Myocyte (in vitro differentiated cells): ENCODE measurements at regions not wholly inside any gene's neighbourhood (a gene's known extent, or its start where the extent isn't known, plus 50 kb on each side); places are given as distances from the start of the nearest gene placed in this dataset.
A peak's percentile ranks its signal among the peaks of the same experiment; 100 is the strongest.
"Not testable (repeated sequence)": the region's sequence is repeated elsewhere in the genome, so short reads cannot be mapped to it uniquely, and the experiment has no call there.

Experiments used
- DNase-seq: peaks from one replicate; pipeline ENCODE4 v3.0.0-alpha.2; 2012; ENCODE audit warnings: low read depth

DNA sequence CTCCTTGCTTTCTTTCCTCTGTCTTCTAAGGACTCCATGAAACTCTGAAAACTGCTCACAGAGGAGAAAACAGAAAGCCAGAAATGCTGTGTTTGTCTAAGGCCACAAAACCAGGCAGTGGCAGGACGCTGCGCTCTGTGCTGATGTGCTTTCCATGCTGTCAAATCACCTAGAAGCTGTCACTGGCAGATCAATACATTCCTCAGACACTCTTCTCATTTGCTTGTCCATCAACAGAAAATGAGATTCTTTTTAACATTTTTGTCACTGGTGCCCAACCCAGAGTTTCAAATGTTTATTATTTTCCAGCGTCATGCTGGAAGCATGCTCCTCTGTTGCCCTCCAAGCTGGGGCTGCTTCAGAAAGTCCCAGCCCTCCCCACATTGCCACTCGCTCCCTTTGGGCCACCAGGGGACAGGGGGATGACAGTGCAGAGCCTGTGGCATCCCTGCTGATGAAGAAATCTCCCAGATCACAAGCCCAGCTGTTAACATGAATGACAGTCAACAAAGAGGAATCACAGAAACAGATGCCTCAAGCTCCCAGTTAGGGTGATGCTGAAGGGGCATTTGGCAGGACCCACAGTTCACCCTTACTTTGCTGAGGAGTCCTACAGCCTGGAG lies 117.5 kb upstream of the MEIS1 start:
- DNase-seq: no peak

DNA sequence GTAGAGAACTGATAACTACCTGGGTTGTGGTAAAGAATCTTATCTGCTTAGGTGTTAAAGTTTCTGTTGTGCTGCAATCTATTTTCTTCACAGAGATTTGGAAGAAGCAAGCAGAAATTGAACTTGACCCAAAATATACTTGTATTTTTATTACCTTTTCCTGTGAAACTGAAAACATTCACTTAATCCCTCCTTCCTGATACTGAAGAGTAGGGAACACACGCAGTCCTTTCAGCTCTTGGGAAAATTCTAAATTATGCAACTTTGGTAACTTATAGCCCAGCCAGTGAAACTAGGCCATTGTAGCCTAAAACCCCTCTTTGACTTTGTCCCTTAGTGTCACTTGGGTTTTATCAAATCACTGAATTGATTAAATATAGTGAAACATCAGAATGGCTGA lies 128.4 kb upstream of the MEIS1 start:
- no peak for DNase-seq

DNA sequence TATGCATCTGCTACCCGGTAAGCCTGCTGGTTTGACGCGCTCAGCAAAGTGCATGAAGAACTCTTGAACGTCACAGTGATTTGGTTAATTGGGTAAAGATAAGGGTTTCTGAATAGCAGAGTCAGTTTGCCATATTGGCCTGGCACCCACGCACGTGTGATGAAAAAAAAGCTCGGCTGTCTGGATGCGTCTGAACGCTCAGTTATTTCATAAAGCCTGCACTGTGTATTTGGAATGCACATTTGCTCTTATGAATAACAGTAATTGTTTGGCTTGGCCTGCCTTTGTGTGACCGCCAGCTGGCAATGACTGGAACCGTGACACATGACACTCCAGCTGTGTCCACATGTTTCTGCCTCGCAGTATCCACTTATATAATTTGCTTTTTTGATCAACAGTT lies 129.2 kb upstream of the MEIS1 start:
- peak; percentile 12 for DNase-seq

DNA sequence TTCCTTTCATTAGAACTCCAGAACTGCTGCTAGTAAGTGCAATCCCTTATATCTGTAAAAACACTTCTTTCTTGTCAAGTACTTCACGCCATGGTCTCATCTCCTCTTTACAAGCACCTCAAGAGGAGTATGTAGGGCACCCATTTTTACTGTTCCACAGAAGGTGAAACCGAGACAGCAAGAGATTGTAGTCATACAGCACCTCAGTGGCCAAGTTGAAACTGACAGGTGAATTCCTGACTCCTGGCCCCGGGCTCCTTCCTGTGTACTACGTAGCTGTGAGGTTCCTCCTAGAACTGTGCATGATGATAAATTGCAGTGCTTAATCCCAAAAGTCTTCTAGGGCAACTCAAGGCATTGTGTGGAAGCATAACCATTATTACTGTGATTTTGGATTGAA lies 131.5 kb upstream of the MEIS1 start:
- no peak for DNase-seq

DNA sequence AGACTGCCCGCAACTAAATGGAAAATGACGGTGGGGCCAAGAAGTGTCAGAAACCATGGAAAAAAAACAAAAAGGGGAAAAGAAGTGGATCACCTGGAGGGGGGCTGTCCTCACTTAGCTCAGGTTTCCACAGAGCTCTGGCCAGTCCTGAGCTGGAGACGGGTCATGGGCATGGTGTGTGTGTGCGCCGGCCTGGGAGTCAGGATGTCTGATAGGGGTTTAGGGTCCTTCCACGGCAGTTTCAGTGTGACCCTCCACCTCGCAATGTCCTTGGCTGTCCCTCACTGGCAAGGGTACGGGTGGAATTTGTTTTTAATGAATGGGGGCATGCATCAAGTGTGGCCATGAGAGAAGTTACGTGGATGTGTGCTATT lies 133.2 kb upstream of the MEIS1 start:
- no peak for DNase-seq

DNA sequence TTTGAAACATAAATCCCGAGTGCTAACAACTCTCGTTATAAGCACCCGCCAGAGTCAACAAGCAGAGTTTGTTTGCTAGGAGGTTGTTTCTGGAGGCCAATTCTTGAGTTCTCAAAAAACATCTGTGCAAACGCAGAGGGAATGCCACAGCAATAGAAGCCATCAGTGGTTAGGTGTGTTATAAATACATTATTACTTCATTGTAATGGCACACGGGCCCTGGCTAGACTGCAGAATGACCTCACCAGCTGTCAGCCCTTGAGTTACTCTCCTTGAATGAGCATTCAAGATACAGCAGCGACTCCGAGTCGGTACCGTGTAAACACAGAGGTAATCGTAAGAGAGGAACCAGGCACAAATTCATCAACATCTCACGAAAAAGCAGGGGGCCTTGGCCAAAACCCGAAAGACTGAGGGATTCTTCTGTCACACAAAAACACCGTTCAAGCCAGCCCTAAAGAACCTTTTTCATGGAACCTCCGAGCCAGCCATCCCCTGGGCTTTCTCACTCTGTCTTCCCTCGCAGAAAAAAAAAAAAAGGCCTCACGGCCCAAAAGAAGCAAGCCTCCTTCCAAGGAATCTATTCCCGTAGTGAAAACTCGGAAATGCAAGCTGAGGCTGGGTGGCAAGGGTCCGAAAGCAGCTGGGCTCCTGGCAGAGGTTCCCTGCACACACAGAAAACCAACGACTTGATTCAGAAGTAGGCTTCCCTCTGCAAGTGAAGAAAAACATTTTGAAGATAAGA lies 133.7 kb upstream of the MEIS1 start:
- peak; percentile 76 for DNase-seq

- DNase-seq: no peak
These were observed 151.1 kb upstream of the MEIS1 start for GRCh38 chr2:66283787-66284186.

- DNase-seq: no peak
These were observed 152.9 kb upstream of the MEIS1 start for GRCh38 chr2:66281980-66282379.

DNA sequence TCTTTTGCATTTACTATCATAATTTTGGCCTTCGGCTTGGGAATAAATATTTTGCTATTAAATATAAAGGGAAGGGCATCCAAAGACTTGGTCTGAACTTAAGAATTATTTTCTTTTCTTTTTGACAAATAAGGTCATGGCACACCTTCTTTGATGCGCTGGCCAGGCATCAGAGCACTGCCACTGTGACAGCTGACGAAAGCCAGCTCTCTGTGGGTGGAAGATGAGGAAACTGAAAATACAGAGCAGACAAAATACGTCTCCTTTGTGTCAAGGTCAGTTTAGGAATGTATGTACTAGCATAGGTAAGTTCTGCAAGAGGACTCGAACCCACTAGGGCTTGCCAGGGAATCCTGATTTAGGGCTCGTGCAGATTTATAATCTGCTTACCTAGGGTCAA lies 155.9 kb upstream of the MEIS1 start:
- no peak for DNase-seq

DNA sequence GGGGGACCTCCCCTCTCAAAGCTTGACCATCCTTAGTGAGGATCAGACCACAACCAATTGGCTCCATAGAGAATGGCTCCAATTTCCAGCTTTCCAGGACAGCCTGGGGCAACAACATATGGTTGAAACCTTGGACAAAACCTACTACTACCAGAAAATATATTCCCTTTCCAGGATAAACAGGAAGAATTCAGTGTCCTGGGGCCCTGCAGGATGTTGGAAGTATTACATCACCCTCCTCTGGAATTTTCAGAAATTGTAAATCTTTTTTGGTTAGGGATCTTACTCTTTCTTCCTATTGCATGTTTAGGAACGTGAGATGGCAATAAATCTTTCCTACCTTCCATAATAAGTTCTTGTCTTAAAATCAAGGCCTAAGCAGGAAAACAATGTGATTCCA lies 158.9 kb upstream of the MEIS1 start:
- no peak for DNase-seq

- no peak for DNase-seq
These were observed 160.9 kb upstream of the MEIS1 start for GRCh38 chr2:66273933-66274490.

GRCh38 chr2:66272751-66273150 lies 162.2 kb upstream of the MEIS1 start:
- DNase-seq: no peak

- DNase-seq: no peak
These were observed 163.1 kb upstream of the MEIS1 start for GRCh38 chr2:66271777-66272176.

DNA sequence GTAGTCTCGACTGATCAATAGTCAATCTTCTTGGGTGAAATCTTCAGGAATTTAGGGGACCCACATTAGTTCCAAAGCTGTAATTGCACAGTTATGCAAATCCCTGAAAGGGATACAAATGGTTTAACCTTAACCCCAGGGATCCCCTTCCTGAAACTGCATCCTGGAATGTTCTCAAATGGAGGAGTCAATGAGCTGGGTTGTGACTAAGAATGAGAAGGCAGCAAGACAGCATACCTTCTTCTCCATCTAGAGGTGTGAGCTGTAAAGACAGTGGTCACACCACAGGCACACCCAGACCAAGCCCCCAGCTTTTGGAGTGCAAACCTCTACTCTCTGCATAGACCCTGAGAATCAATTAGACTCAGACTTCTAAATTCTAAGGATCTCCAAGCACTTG lies 164.7 kb upstream of the MEIS1 start:
- DNase-seq: no peak

GRCh38 chr2:66269166-66269565 lies 165.8 kb upstream of the MEIS1 start:
- DNase-seq: no peak

- no peak for DNase-seq
These were observed 166.2 kb upstream of the MEIS1 start for GRCh38 chr2:66268756-66269155.

DNA sequence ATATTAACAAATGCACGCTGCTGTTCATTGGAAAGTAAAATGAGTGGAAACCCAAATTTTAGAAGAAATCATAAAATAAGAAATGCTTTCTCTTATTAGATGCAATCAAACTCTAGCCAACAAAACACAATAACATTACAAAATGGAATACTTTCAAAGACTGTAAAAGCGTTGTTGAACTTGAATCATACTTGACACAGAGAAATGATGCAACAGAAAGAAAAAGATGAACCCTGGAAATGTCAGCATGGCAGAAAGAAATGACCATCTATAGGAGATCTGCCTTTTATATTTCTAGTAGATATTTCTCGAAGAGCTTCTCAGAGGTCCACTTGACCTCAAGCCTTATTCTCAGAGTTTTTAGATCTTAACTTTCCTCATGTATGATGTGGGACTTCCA lies 170.6 kb upstream of the MEIS1 start:
- DNase-seq: no peak

DNA sequence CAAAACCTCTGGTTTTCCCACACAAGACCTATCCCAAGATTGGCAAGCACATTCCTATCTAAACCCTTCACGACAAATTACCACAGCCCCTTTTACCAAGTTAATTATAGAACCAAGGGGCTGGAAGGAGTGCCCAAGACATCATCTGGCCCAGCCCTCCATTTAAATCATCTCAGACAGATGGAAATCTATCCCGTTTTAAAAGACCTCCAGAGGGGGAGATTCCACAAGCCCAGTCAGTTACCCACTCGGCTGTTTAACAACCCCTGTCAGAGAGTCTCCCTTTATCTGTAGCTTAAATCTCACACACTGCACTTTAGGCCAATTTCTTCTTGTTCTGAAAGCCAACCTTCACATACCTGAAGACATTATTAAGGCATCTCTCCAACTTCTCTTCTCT lies 179.1 kb upstream of the MEIS1 start:
- DNase-seq: no peak

DNA sequence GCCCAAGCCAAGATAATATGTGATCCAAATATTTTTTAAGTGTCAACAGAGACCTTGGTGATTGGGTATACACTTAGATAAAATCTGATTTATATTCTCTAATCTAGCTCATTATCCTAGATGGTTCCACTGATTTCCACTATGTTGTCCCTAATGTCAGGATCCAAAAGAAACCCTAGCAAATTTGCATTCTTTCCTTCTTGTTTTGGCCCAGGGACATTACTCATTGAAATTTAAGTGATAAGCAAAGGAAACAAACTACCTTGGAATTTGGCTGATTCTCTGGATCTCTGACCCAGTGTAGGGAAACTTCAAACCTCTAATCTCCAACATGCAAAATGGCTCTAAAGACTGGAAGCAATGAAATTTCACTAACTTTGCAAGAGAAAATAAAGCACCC lies 179.8 kb upstream of the MEIS1 start:
- DNase-seq: no peak

DNA sequence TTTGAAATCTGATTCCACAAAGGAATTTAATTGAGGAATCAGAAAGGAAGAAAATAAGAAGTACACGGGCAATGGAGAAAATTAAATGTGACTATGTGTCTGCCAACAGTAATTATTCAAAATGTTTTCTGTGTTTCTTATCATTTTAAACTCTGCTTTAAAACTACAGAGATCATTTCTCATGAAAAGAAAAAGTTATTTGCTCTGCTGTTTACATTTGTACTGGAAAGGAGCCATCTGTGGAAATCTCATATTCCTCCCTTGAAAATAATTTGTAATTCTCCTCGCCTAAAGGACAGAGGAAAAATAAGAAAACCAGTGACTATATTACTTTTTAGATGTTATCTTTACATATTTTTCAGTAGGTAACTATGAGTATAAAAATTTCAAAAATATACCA lies 181.9 kb upstream of the MEIS1 start:
- no peak for DNase-seq

- DNase-seq: no peak
These were observed 182.8 kb upstream of the MEIS1 start for GRCh38 chr2:66252109-66252508.

DNA sequence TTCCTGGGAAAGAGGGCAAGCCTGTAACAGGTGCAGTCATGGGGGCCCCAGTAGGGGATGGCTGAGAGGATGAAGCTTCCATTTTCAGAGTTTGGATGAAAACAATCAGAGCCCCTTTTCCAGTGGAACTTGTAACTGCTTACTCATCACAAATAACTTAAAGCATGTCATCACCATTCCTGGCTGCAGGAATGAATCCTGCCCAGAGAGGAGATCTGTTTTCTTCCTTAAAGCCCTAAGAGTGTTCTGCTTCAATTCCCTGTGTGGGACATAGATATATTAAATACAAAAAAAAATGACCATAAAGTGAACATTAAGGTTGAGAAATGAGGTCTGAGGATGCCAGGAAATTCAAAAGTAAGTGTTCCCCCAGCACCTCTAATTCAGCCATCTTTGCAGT lies 183.4 kb upstream of the MEIS1 start:
- DNase-seq: no peak

- DNase-seq: not testable (repeated sequence)
These were observed 185.8 kb upstream of the MEIS1 start for GRCh38 chr2:66249089-66249488.
